WTC11 (cell line): ENCODE measurements at regions not wholly inside any gene's neighbourhood (a gene's known extent, or its start where the extent isn't known, plus 50 kb on each side); places are given as distances from the start of the nearest gene placed in this dataset.

ENCODE experiments used
- ARID4B ChIP-seq: sonication (generic); formaldehyde crosslinking; IDR thresholded peaks from 2 replicates; pipeline ENCODE4 v1.8.0; 2023; ENCODE audit warnings: missing genetic modification reagents, mild to moderate bottlenecking, borderline replicate concordance
- CREB1 ChIP-seq: sonication (generic); formaldehyde crosslinking; IDR thresholded peaks from 2 replicates; pipeline ENCODE4 v1.8.0; 2023; ENCODE audit warnings: mild to moderate bottlenecking, missing genetic modification reagents
- E2F5 ChIP-seq: sonication (generic); formaldehyde crosslinking; IDR thresholded peaks from 2 replicates; pipeline ENCODE4 v1.8.1; 2022; ENCODE audit warnings: mild to moderate bottlenecking, moderate library complexity, missing genetic modification reagents
- EMX1 ChIP-seq: fragments of 250-450 bp; sonication (Bioruptor Pico); IDR thresholded peaks from 2 replicates; pipeline ENCODE4 v1.8.0; 2021; ENCODE audit warnings: mild to moderate bottlenecking
- ETV6 ChIP-seq: sonication (generic); formaldehyde crosslinking; IDR thresholded peaks from 2 replicates; pipeline ENCODE4 v1.8.1; 2022; ENCODE audit warnings: mild to moderate bottlenecking, missing genetic modification reagents
- GABPB1 ChIP-seq: sonication (generic); formaldehyde crosslinking; IDR thresholded peaks from 2 replicates; pipeline ENCODE4 v1.8.1; 2023; ENCODE audit warnings: mild to moderate bottlenecking, missing genetic modification reagents
- IRF1 ChIP-seq: sonication (generic); formaldehyde crosslinking; IDR thresholded peaks from 2 replicates; pipeline ENCODE4 v1.8.0; 2023; ENCODE audit warnings: missing genetic modification reagents
- MAX ChIP-seq: sonication (generic); formaldehyde crosslinking; IDR thresholded peaks from 2 replicates; pipeline ENCODE4 v1.8.0; 2022; ENCODE audit warnings: mild to moderate bottlenecking, missing genetic modification reagents
- MLX ChIP-seq: sonication (generic); formaldehyde crosslinking; IDR thresholded peaks from 2 replicates; pipeline ENCODE4 v1.8.1; 2023; ENCODE audit warnings: mild to moderate bottlenecking, missing genetic modification reagents, moderate library complexity
- NFATC4 ChIP-seq: fragments of 250-450 bp; sonication (Bioruptor Pico); IDR thresholded peaks from 2 replicates; pipeline ENCODE4 v1.9.0; 2021; ENCODE audit warnings: mild to moderate bottlenecking
- SMAD3 ChIP-seq: sonication (generic); formaldehyde crosslinking; IDR thresholded peaks from 2 replicates; pipeline ENCODE4 v1.8.0; 2022; ENCODE audit warnings: missing genetic modification reagents, mild to moderate bottlenecking, borderline replicate concordance
- TEAD1 ChIP-seq: sonication (generic); formaldehyde crosslinking; IDR thresholded peaks from 2 replicates; pipeline ENCODE4 v1.8.0; 2022; ENCODE audit warnings: mild to moderate bottlenecking, missing genetic modification reagents
- ZMAT4 ChIP-seq: fragments of 250-450 bp; sonication (Bioruptor Pico); IDR thresholded peaks from 2 replicates; pipeline ENCODE4 v1.9.0; 2021; ENCODE audit warnings: mild to moderate bottlenecking
- ZNF219 ChIP-seq: sonication (generic); formaldehyde crosslinking; IDR thresholded peaks from 2 replicates; pipeline ENCODE4 v1.8.0; 2023; ENCODE audit warnings: missing genetic modification reagents, mild to moderate bottlenecking, borderline replicate concordance
- ZNF232 ChIP-seq: sonication (generic); formaldehyde crosslinking; IDR thresholded peaks from 2 replicates; pipeline ENCODE4 v1.8.0; 2022; ENCODE audit warnings: mild to moderate bottlenecking, missing genetic modification reagents
- ZNF263 ChIP-seq: sonication (generic); formaldehyde crosslinking; IDR thresholded peaks from 2 replicates; pipeline ENCODE4 v1.8.1; 2022; ENCODE audit warnings: low read depth, mild to moderate bottlenecking, moderate library complexity, missing genetic modification reagents
- ZNF281 ChIP-seq: sonication (generic); formaldehyde crosslinking; IDR thresholded peaks from 2 replicates; pipeline ENCODE4 v1.8.0; 2023; ENCODE audit warnings: mild to moderate bottlenecking, missing genetic modification reagents
- ZNF396 ChIP-seq: fragments of 250-450 bp; sonication (Bioruptor Pico); IDR thresholded peaks from 2 replicates; pipeline ENCODE4 v1.8.0; 2021; ENCODE audit warnings: mild to moderate bottlenecking, moderate library complexity, borderline replicate concordance
- ZNF423 ChIP-seq: fragments of 250-450 bp; sonication (Bioruptor Pico); IDR thresholded peaks from 2 replicates; pipeline ENCODE4 v2.1.2; 2022; ENCODE audit warnings: mild to moderate bottlenecking, moderate library complexity
- ZNF532 ChIP-seq: fragments of 250-450 bp; sonication (Bioruptor Pico); IDR thresholded peaks from 2 replicates; pipeline ENCODE4 v1.9.0; 2021; ENCODE audit warnings: mild to moderate bottlenecking, borderline replicate concordance
- ZNF671 ChIP-seq: fragments of 250-450 bp; sonication (Bioruptor Pico); IDR thresholded peaks from 2 replicates; pipeline ENCODE4 v1.8.0; 2021; ENCODE audit warnings: mild to moderate bottlenecking

GRCh38 chr5:5078009-5078897 lies 61.9 kb upstream of the ADAMTS16 start (continued):
- no peak; the same call in 1 of the 2 replicates for TF ChIP-seq ZNF281
- TF ChIP-seq EMX1 (CRISPR knock-in tag), result no peak
- no peak for TF ChIP-seq CREB1 (CRISPR knock-in tag)
- TF ChIP-seq MAX, result peak; percentile 89
- no peak for TF ChIP-seq IRF1 (CRISPR knock-in tag)
- 0 out of 2 replicates have a peak, but pooled peaks have one; percentile 26 for TF ChIP-seq E2F5 (CRISPR knock-in tag)
- TF ChIP-seq ZMAT4 (CRISPR knock-in tag), result no peak
- TF ChIP-seq TEAD1 (CRISPR knock-in tag), result peak; percentile 61; the same call in 1 of the 2 replicates
- no peak for TF ChIP-seq ZNF219 (CRISPR knock-in tag)
- no peak for TF ChIP-seq MLX (CRISPR knock-in tag)
- TF ChIP-seq GABPB1 (CRISPR knock-in tag), result no peak
- no peak; the same call in 1 of the 2 replicates for TF ChIP-seq SMAD3 (CRISPR knock-in tag)
- TF ChIP-seq ETV6 (CRISPR knock-in tag), result peak; percentile 43; the same call in 1 of the 2 replicates
- TF ChIP-seq ZNF232 (CRISPR knock-in tag), result peak; percentile 65; the same call in 1 of the 2 replicates
- no peak for TF ChIP-seq ZNF396 (CRISPR knock-in tag)
- no peak for TF ChIP-seq NFATC4 (CRISPR knock-in tag)
- no peak for TF ChIP-seq ZNF263 (CRISPR knock-in tag)
- TF ChIP-seq ZNF423, result no peak
- TF ChIP-seq ZNF532, result 0 out of 2 replicates have a peak, but pooled peaks have one; percentile 6
- TF ChIP-seq ARID4B (CRISPR knock-in tag), result peak; percentile 35; the same call in 1 of the 2 replicates
- TF ChIP-seq ZNF671, result no peak
